HepG2 (cell line): ENCODE measurements at regions not wholly inside any gene's neighbourhood (a gene's known extent, or its start where the extent isn't known, plus 50 kb on each side); places are given as distances from the start of the nearest gene placed in this dataset.

Source experiments
- ATAC-seq: fragments of 200-7000 bp; cut with Tn5 transposase; 3 replicates; pipeline ENCODE4 v1.9.1; 2020; ENCODE audit warnings: mild to moderate bottlenecking, moderate library complexity
- BruUV-seq: library from RNA; stranded (reverse); fragments of 400-500 nt; replicated peaks from 2 replicates; lab custom pipeline; 2021; lab: Mats Ljungman, UMichigan
- CTCF ChIA-PET: fragments of 300-600 bp; formaldehyde crosslinking; extraction: SDS; loops from one replicate; lab custom pipeline; 2021; ENCODE audit warnings: low total read pairs, inconsistent platforms, low intra/inter-chr PET ratio; lab: Yijun Ruan, JAX
- POLR2A ChIA-PET: fragments of 350-600 bp; sonication (Branson Sonifier 250); formaldehyde crosslinking; loops from one replicate; lab custom pipeline; 2020; ENCODE audit warnings: antibody characterized with exemption, inconsistent platforms; lab: Yijun Ruan, JAX
- DNase-seq: peaks from one replicate; pipeline ENCODE4 v3.0.0-alpha.2; 2015; ENCODE audit warnings: low spot score
- FAIRE-seq: peaks from 3 replicates; lab custom pipeline; 2011; peaks lifted over from hg19 to GRCh38; lab: Jason Lieb, UNC
- H2AFZ ChIP-seq: one replicate; pipeline ENCODE4 v1.6.1; 2011; ENCODE audit warnings: low read length, inconsistent platforms
- H3K27ac ChIP-seq: fragments of 300-600 bp; 3 replicates; pipeline ENCODE4 v1.8.0; 2011; ENCODE audit warnings: mixed run types, mild to moderate bottlenecking, mixed read lengths, low read length, inconsistent platforms; ENCODE audit not compliant: insufficient read depth; ENCODE audit errors: extremely low read length
- H3K27me3 ChIP-seq, 2 experiments: fragments of 200-600 bp in 1 of 2; 2 replicates in 1 of 2; 3 replicates in 1 of 2; pipeline versions ENCODE4 v1.6.0 to v1.8.0; 2011; ENCODE audit warnings: low read length in 2 of 2, mild to moderate bottlenecking in 2 of 2, moderate library complexity in 2 of 2, inconsistent platforms in 1 of 2; ENCODE audit not compliant: insufficient read depth in 2 of 2, control insufficient read depth in 1 of 2
- H3K36me3 ChIP-seq, 2 experiments: fragments of 200-600 bp in 1 of 2; replicated peaks in 1 of 2; 2 replicates in 1 of 2; 3 replicates in 1 of 2; pipeline versions ENCODE4 v1.5.1 to v1.8.0; 2011; ENCODE audit warnings: low read length in 2 of 2, inconsistent platforms in 1 of 2; ENCODE audit not compliant: insufficient read depth in 2 of 2, control insufficient read depth in 1 of 2
- H3K4me1 ChIP-seq: 2 replicates; pipeline ENCODE4 v1.5.1; 2012; ENCODE audit warnings: low read length, inconsistent platforms; ENCODE audit not compliant: insufficient read depth
- H3K4me2 ChIP-seq: 2 replicates; pipeline ENCODE4 v1.6.0; 2011; ENCODE audit warnings: low read depth, low read length, inconsistent platforms
- H3K4me3 ChIP-seq, 3 experiments: fragments of 200-600 bp in 1 of 3; sonication (generic), shearing (Covaris generic) in 1 of 3; replicated peaks in 1 of 3; 2 replicates each; pipeline ENCODE4 v1.5.1; 2011 to 2016; ENCODE audit warnings: low read length in 3 of 3, inconsistent platforms in 2 of 3, low read depth in 2 of 3, mild to moderate bottlenecking in 2 of 3, control low read depth in 1 of 3, mixed read lengths in 1 of 3; ENCODE audit not compliant: insufficient read depth in 1 of 3
- H3K79me2 ChIP-seq: one replicate; pipeline ENCODE4 v1.6.1; 2011; ENCODE audit warnings: low read length, inconsistent platforms; ENCODE audit not compliant: insufficient read depth
- H3K9ac ChIP-seq: 2 replicates; pipeline ENCODE4 v1.6.0; 2011; ENCODE audit warnings: mild to moderate bottlenecking, low read depth, low read length, inconsistent platforms; ENCODE audit not compliant: insufficient read depth
- H3K9me3 ChIP-seq: 2 replicates; pipeline ENCODE4 v1.5.1; 2012; ENCODE audit warnings: mild to moderate bottlenecking, low read length
- H4K20me1 ChIP-seq: 2 replicates; pipeline ENCODE4 v1.6.0; 2011; ENCODE audit warnings: inconsistent platforms, mild to moderate bottlenecking, low read length, moderate library complexity; ENCODE audit not compliant: insufficient read depth
- ATM ChIP-seq: fragments of 450-650 bp; IDR thresholded peaks from 2 replicates; pipeline ENCODE4 v1.7.1; 2017; ENCODE audit warnings: mild to moderate bottlenecking, borderline replicate concordance
- ELF4 ChIP-seq: sonication (generic); formaldehyde crosslinking; IDR thresholded peaks from 2 replicates; pipeline ENCODE4 v1.5.0; 2020; ENCODE audit warnings: missing genetic modification reagents, mild to moderate bottlenecking, moderate library complexity, borderline replicate concordance
- HMG20A ChIP-seq: IDR thresholded peaks from 2 replicates; pipeline ENCODE4 v1.6.1; 2016; ENCODE audit warnings: borderline replicate concordance
- MLLT10 ChIP-seq: sonication (generic); formaldehyde crosslinking; IDR thresholded peaks from 2 replicates; pipeline ENCODE4 v1.4.0; 2020; ENCODE audit warnings: missing genetic modification reagents
- NCOA2 ChIP-seq: sonication (generic); formaldehyde crosslinking; IDR thresholded peaks from 2 replicates; pipeline ENCODE4 v1.8.0; 2022; ENCODE audit warnings: inconsistent platforms
- POGK ChIP-seq: sonication (generic); formaldehyde crosslinking; conservative IDR thresholded peaks from 2 replicates; pipeline ENCODE4 v1.8.0; 2022; ENCODE audit warnings: mild to moderate bottlenecking, moderate library complexity, missing genetic modification reagents
- REXO4 ChIP-seq: sonication (generic); formaldehyde crosslinking; IDR thresholded peaks from 2 replicates; pipeline ENCODE4 v1.8.0; 2022; ENCODE audit warnings: missing genetic modification reagents, mild to moderate bottlenecking, borderline replicate concordance
- SAP130 ChIP-seq: IDR thresholded peaks from 2 replicates; pipeline ENCODE4 v1.6.1; 2016; ENCODE audit warnings: low read depth
- THAP8 ChIP-seq: sonication (generic); formaldehyde crosslinking; IDR thresholded peaks from 2 replicates; pipeline ENCODE4 v1.5.1; 2020; ENCODE audit warnings: missing genetic modification reagents, mild to moderate bottlenecking, borderline replicate concordance
- YEATS4 ChIP-seq: sonication (generic); formaldehyde crosslinking; IDR thresholded peaks from 2 replicates; pipeline ENCODE4 v1.4.0; 2020; ENCODE audit warnings: missing genetic modification reagents, borderline replicate concordance
- ZMYM4 ChIP-seq: sonication (generic); formaldehyde crosslinking; IDR thresholded peaks from 2 replicates; pipeline ENCODE4 v1.8.1; 2023; ENCODE audit warnings: mild to moderate bottlenecking, missing genetic modification reagents
- ZNF253 ChIP-seq: sonication (generic); formaldehyde crosslinking; IDR thresholded peaks from 2 replicates; pipeline ENCODE4 v1.8.0; 2022; ENCODE audit warnings: mild to moderate bottlenecking, missing genetic modification reagents, borderline replicate concordance
- ZNF256 ChIP-seq: sonication (generic); formaldehyde crosslinking; conservative IDR thresholded peaks from 2 replicates; pipeline ENCODE4 v1.4.0; 2020; ENCODE audit warnings: missing genetic modification reagents
- ZNF407 ChIP-seq: sonication (generic); formaldehyde crosslinking; IDR thresholded peaks from one replicate; pipeline ENCODE4 v1.5.1; 2020; ENCODE audit warnings: mild to moderate bottlenecking, missing genetic modification reagents; ENCODE audit errors: not compliant biosample characterization
- ZNF451 ChIP-seq: sonication (generic); formaldehyde crosslinking; IDR thresholded peaks from 2 replicates; pipeline ENCODE4 v1.5.0; 2020; ENCODE audit warnings: mild to moderate bottlenecking, missing genetic modification reagents
- ZNF7 ChIP-seq: IDR thresholded peaks from 2 replicates; pipeline ENCODE4 v1.6.1; 2016; ENCODE audit warnings: missing biosample characterization, missing genetic modification reagents
- WGBS: methylation state at CpG from one replicate; pipeline ENCODE4 v1.1.6; 2017; ENCODE audit warnings: low lambda C conversion rate; 5-methylcytosine and 5-hydroxymethylcytosine counted together
- in situ Hi-C: cut with HindIII; loops from 2 replicates; pipeline ENCODE4 v1.10.0; 2017; ENCODE audit warnings: low pct_unique_long_range_greater_than_20kb; ENCODE audit not compliant: extremely low pct_ligation_motif_present
- intact Hi-C: fragments of 100-400 bp; cut with micrococcal nuclease; formaldehyde crosslinking; loops from one replicate; pipeline ENCODE4 v1.10.0; 2022; ENCODE audit not compliant: unreplicated experiment

- no peak for ATAC-seq
- TF ChIP-seq ELF4 (no peak), ZNF451 (CRISPR knock-in tag) (no peak), SAP130 (no peak), ATM (no peak), ZMYM4 (CRISPR knock-in tag) (no peak), ZNF407 (no peak), ZNF253 (CRISPR knock-in tag) (no peak), ZNF7 (CRISPR knock-in tag) (no peak), HMG20A (CRISPR knock-in tag) (no peak), POGK (CRISPR knock-in tag) (no peak), ZNF256 (CRISPR knock-in tag) (no peak), REXO4 (CRISPR knock-in tag) (no peak), MLLT10 (no peak), NCOA2 (CRISPR knock-in tag) (no peak), THAP8 (no peak), YEATS4 (CRISPR knock-in tag) (no peak)
- no peak for FAIRE-seq
- no peak overlapping the region for H3K9ac ChIP-seq
- BruUV-seq = no TSS peak
- no peaks in the 10 kb centered on the region for H3K4me1 ChIP-seq
- intact Hi-C loops (no loop called here), in situ Hi-C loops (no loop called here)
- H3K4me3 ChIP-seq = no peak overlapping the region
- no peak overlapping the region for H3K27ac ChIP-seq
- WGBS = 8% methylated on average over 1 of the region's 1 CpG
- no peaks in the 10 kb centered on the region for H3K79me2 ChIP-seq
- no peak overlapping the region for H2AFZ ChIP-seq
- H4K20me1 ChIP-seq = no peaks in the 10 kb centered on the region
- POLR2A ChIA-PET = no interaction called here
- no peaks in the 10 kb centered on the region for H3K27me3 ChIP-seq
- DNase-seq = no peak
- H3K9me3 ChIP-seq = no peaks in the 10 kb centered on the region
- no peaks in the 10 kb centered on the region for H3K36me3 ChIP-seq
- CTCF ChIA-PET = no interaction called here
- H3K4me2 ChIP-seq = no peak overlapping the region
These were observed 1127.8 kb downstream of the DTWD2 start for GRCh38 chr5:117860550-117860949.
